GM12878 (cell line): ENCODE measurements at regions not wholly inside any gene's neighbourhood (a gene's known extent, or its start where the extent isn't known, plus 50 kb on each side); places are given as distances from the start of the nearest gene placed in this dataset.

Experiments
- ATAC-seq: fragments of 200-7000 bp; cut with Tn5 transposase; 3 replicates; pipeline ENCODE4 v1.9.1; 2020; ENCODE audit warnings: mild to moderate bottlenecking, moderate library complexity
- BruUV-seq: library from RNA; stranded (reverse); fragments of 400-500 nt; replicated peaks from 2 replicates; lab custom pipeline; 2021; lab: Mats Ljungman, UMichigan
- CTCF ChIA-PET: fragments of 300-600 bp; sonication (Branson Sonifier 250); formaldehyde crosslinking; extraction: SDS; loops from one replicate; lab custom pipeline; 2021; ENCODE audit warnings: inconsistent platforms; lab: Yijun Ruan, JAX
- POLR2A ChIA-PET: fragments of 350-600 bp; formaldehyde crosslinking; extraction: SDS; loops from one replicate; lab custom pipeline; 2021; ENCODE audit warnings: inconsistent platforms; lab: Charles Lee
- RAD21 ChIA-PET: fragments of 300-600 bp; sonication (Branson Sonifier 250); formaldehyde crosslinking; loops from one replicate; lab custom pipeline; 2023; ENCODE audit warnings: antibody characterized with exemption; ENCODE audit not compliant: unreplicated experiment; lab: Charles Lee
- SMC1A ChIA-PET: fragments of 300-600 bp; sonication (Branson Sonifier 250); formaldehyde crosslinking; loops from one replicate; lab custom pipeline; 2023; ENCODE audit not compliant: unreplicated experiment, uncharacterized antibody; lab: Charles Lee
- DNase-seq: peaks from one replicate; pipeline ENCODE4 v3.0.0-alpha.2; 2011; ENCODE audit warnings: low read depth, low spot score
- FAIRE-seq: peaks from 3 replicates; lab custom pipeline; 2011; peaks lifted over from hg19 to GRCh38; lab: Jason Lieb, UNC
- H2AFZ ChIP-seq: 2 replicates; pipeline ENCODE4 v1.6.0; 2011; ENCODE audit warnings: low read depth, low read length, control low read depth; ENCODE audit not compliant: control insufficient read depth
- H3K27ac ChIP-seq: 2 replicates; pipeline ENCODE4 v1.5.1; 2011; ENCODE audit warnings: control low read depth; ENCODE audit not compliant: control insufficient read depth, insufficient read depth
- H3K27me3 ChIP-seq, 2 experiments: replicated peaks in 1 of 2; 2 replicates each; pipeline versions ENCODE4 v1.6.0 to v1.6.1; 2011; ENCODE audit warnings: low read length in 1 of 2; ENCODE audit not compliant: control insufficient read depth in 2 of 2, insufficient read depth in 2 of 2
- H3K36me3 ChIP-seq, 2 experiments: 2 replicates each; pipeline ENCODE4 v1.5.1; 2011; ENCODE audit warnings: low read length in 1 of 2; ENCODE audit not compliant: control insufficient read depth in 2 of 2, insufficient read depth in 2 of 2
- H3K4me1 ChIP-seq: 2 replicates; pipeline ENCODE4 v1.6.1; 2011; ENCODE audit warnings: mild to moderate bottlenecking, low read length, moderate library complexity, mixed read lengths; ENCODE audit not compliant: control insufficient read depth, insufficient read depth
- H3K4me2 ChIP-seq: 2 replicates; pipeline ENCODE4 v1.6.0; 2011; ENCODE audit warnings: control low read depth; ENCODE audit not compliant: control insufficient read depth, insufficient read depth
- H3K4me3 ChIP-seq: fragments of 200-600 bp; sonication (generic); 2 replicates; pipeline ENCODE4 v1.5.1; 2016
- H3K79me2 ChIP-seq: 2 replicates; pipeline ENCODE4 v1.6.0; 2011; ENCODE audit warnings: low read length; ENCODE audit not compliant: control insufficient read depth, insufficient read depth
- H3K9ac ChIP-seq: 2 replicates; pipeline ENCODE4 v1.8.0; 2011; ENCODE audit warnings: low read length, control low read depth, mixed read lengths; ENCODE audit not compliant: control insufficient read depth, insufficient read depth
- H3K9me3 ChIP-seq: replicated peaks from 3 replicates; pipeline ENCODE4 v1.5.1; 2011; ENCODE audit warnings: mild to moderate bottlenecking, low read length; ENCODE audit not compliant: control insufficient read depth, insufficient read depth
- H4K20me1 ChIP-seq: 2 replicates; pipeline ENCODE4 v1.6.0; 2011; ENCODE audit not compliant: control insufficient read depth, insufficient read depth
- CBX3 ChIP-seq: fragments of 200-600 bp; sonication (generic); IDR thresholded peaks from 2 replicates; pipeline ENCODE4 v1.6.1; 2016; ENCODE audit warnings: low read depth, borderline replicate concordance
- CHD2 ChIP-seq: IDR thresholded peaks from 2 replicates; pipeline ENCODE4 v1.6.1; 2011; ENCODE audit warnings: low read depth, low read length, improper control_type of control experiment, borderline replicate concordance
- MTA3 ChIP-seq: IDR thresholded peaks from 2 replicates; pipeline ENCODE4 v1.6.1; 2012; ENCODE audit warnings: low read length, inconsistent platforms, borderline replicate concordance
- MXI1 ChIP-seq: fragments of 150-350 bp; IDR thresholded peaks from 2 replicates; pipeline ENCODE4 v1.6.1; 2011; ENCODE audit warnings: low read depth, mild to moderate bottlenecking, inconsistent platforms, low read length, improper control_type of control experiment
- NRF1 ChIP-seq: conservative IDR thresholded peaks from 2 replicates; pipeline ENCODE4 v1.6.1; 2011; ENCODE audit warnings: mild to moderate bottlenecking, low read depth, low read length, improper control_type of control experiment
- POLR2AphosphoS2 ChIP-seq: IDR thresholded peaks from 2 replicates; pipeline ENCODE4 v1.6.1; 2011; ENCODE audit warnings: low read depth, mild to moderate bottlenecking, low read length, improper control_type of control experiment, moderate library complexity
- RCOR1 ChIP-seq: conservative IDR thresholded peaks from 2 replicates; pipeline ENCODE4 v1.6.1; 2012; ENCODE audit warnings: low read depth, low read length, improper control_type of control experiment
- SPI1 ChIP-seq: IDR thresholded peaks from 2 replicates; pipeline ENCODE4 v1.6.1; 2011; ENCODE audit warnings: low read depth, mild to moderate bottlenecking, low read length, moderate library complexity, borderline replicate concordance; ENCODE audit not compliant: insufficient read depth
- ZNF274 ChIP-seq: IDR thresholded peaks from one replicate; pipeline ENCODE4 v1.8.0; 2011; ENCODE audit not compliant: insufficient read length, insufficient read depth
- WGBS: methylation state at CpG from one replicate; pipeline ENCODE4 v1.1.6; 2016; ENCODE audit warnings: low lambda C conversion rate; ENCODE audit not compliant: insufficient replicate concordance, insufficient coverage; ENCODE audit errors: missing lambda C conversion rate; 5-methylcytosine and 5-hydroxymethylcytosine counted together
- in situ Hi-C: fragments of 300-500 bp; cut with MboI; formaldehyde crosslinking; loops from 9 replicates; pipeline ENCODE4 v1.14.3; 2018; ENCODE audit warnings: mixed read lengths
- intact Hi-C: fragments of 100-400 bp; cut with micrococcal nuclease; formaldehyde crosslinking; loops from one replicate; pipeline ENCODE4 v1.14.2; 2022; ENCODE audit not compliant: unreplicated experiment
- TF ChIP-seq, protein P1 (sequence below): fragments of 450-650 bp; IDR thresholded peaks from 2 replicates; pipeline ENCODE4 v1.6.1; 2017; ENCODE audit warnings: mild to moderate bottlenecking, low read depth, inconsistent platforms; ENCODE audit not compliant: poor library complexity, severe bottlenecking
- TF ChIP-seq, protein P2 (sequence below): IDR thresholded peaks from 2 replicates; pipeline ENCODE4 v1.6.1; 2011; ENCODE audit warnings: mild to moderate bottlenecking, low read depth, low read length, moderate library complexity; ENCODE audit not compliant: insufficient replicate concordance
- TF ChIP-seq, protein P3 (sequence below): fragments of 450-650 bp; IDR thresholded peaks from 2 replicates; pipeline ENCODE4 v1.6.1; 2014; ENCODE audit warnings: mild to moderate bottlenecking
- TF ChIP-seq, protein P4 (sequence below): fragments of 450-650 bp; IDR thresholded peaks from 2 replicates; pipeline ENCODE4 v1.6.1; 2018; ENCODE audit warnings: mild to moderate bottlenecking, low read depth, moderate library complexity; ENCODE audit not compliant: partially characterized antibody

DNA sequence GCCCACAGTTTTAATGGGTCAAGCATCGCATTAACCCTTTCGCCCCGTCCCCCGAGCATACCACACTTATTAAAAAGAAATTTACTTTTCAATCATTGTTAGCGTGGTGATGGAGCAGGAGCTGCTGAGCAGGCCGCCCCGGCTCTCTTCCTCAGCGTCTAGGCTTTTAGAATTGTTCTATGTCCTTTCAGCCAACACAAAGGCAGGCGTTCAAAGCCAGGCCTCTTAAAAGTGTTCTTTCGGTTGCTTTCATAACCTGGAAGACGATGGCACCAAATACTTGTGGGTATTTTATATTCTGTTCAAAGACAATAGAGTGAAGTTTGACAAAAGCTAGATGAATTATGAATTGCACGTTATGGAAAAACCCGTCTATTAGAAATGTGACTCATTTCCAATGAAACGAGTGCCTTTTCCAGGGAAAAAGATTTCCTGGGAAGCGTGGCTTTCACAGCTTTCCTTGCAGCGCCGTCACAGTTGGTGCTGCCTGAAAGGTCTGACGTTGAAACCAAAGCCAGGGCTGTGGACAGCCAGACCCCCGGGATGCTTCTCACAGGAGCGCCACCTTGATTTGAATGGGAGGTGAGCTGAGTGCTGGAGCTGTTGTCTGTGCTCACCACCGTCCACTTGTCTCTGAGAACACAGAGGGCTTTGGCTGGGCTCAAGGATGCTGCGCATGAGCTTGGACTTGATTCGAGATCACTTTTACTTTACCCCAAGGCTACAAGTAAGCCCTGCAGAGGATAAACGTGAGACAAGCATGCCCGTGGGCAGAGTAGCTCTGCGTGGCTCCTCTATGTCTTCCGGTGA, 78.8 kb downstream of the SOX1 start:
- CTCF ChIA-PET: no interaction called here
- Histone ChIP-seq H3K36me3 (no peaks in the 10 kb centered on the region), H3K9ac (no peak overlapping the region), H3K79me2 (no peaks in the 10 kb centered on the region), H3K4me3 (no peak overlapping the region), H3K27ac (no peak overlapping the region), H3K27me3 (no peaks in the 10 kb centered on the region), H4K20me1 (no peaks in the 10 kb centered on the region), H3K4me2 (no peak overlapping the region), H3K9me3 (no peaks in the 10 kb centered on the region), H3K4me1 (no peaks in the 10 kb centered on the region), H2AFZ (no peak overlapping the region)
- DNase-seq: no peak
- intact Hi-C loops (no loop called here), in situ Hi-C loops (no loop called here)
- POLR2A ChIA-PET: no interaction called here
- 58% methylated on average over 27 of the region's 27 CpGs for WGBS
- SMC1A ChIA-PET: no interaction called here
- no TSS peak for BruUV-seq
- no peak for FAIRE-seq
- RAD21 ChIA-PET: no interaction called here
- no peak for ATAC-seq
- TF ChIP-seq CHD2: no peak
- TF ChIP-seq MTA3: no peak
- no peak for TF ChIP-seq RCOR1
- TF ChIP-seq MXI1: no peak
- no peak for TF ChIP-seq SPI1
- TF ChIP-seq POLR2AphosphoS2: no peak
- TF ChIP-seq, protein P1, sequence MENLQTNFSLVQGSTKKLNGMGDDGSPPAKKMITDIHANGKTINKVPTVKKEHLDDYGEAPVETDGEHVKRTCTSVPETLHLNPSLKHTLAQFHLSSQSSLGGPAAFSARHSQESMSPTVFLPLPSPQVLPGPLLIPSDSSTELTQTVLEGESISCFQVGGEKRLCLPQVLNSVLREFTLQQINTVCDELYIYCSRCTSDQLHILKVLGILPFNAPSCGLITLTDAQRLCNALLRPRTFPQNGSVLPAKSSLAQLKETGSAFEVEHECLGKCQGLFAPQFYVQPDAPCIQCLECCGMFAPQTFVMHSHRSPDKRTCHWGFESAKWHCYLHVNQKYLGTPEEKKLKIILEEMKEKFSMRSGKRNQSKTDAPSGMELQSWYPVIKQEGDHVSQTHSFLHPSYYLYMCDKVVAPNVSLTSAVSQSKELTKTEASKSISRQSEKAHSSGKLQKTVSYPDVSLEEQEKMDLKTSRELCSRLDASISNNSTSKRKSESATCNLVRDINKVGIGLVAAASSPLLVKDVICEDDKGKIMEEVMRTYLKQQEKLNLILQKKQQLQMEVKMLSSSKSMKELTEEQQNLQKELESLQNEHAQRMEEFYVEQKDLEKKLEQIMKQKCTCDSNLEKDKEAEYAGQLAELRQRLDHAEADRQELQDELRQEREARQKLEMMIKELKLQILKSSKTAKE: no peak
- no peak for TF ChIP-seq CBX3
- TF ChIP-seq, protein P2, sequence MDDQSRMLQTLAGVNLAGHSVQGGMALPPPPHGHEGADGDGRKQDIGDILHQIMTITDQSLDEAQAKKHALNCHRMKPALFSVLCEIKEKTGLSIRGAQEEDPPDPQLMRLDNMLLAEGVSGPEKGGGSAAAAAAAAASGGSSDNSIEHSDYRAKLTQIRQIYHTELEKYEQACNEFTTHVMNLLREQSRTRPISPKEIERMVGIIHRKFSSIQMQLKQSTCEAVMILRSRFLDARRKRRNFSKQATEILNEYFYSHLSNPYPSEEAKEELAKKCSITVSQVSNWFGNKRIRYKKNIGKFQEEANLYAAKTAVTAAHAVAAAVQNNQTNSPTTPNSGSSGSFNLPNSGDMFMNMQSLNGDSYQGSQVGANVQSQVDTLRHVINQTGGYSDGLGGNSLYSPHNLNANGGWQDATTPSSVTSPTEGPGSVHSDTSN: no peak
- no peak for TF ChIP-seq NRF1
- TF ChIP-seq, protein P3, sequence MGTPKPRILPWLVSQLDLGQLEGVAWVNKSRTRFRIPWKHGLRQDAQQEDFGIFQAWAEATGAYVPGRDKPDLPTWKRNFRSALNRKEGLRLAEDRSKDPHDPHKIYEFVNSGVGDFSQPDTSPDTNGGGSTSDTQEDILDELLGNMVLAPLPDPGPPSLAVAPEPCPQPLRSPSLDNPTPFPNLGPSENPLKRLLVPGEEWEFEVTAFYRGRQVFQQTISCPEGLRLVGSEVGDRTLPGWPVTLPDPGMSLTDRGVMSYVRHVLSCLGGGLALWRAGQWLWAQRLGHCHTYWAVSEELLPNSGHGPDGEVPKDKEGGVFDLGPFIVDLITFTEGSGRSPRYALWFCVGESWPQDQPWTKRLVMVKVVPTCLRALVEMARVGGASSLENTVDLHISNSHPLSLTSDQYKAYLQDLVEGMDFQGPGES: no peak
- TF ChIP-seq, protein P4, sequence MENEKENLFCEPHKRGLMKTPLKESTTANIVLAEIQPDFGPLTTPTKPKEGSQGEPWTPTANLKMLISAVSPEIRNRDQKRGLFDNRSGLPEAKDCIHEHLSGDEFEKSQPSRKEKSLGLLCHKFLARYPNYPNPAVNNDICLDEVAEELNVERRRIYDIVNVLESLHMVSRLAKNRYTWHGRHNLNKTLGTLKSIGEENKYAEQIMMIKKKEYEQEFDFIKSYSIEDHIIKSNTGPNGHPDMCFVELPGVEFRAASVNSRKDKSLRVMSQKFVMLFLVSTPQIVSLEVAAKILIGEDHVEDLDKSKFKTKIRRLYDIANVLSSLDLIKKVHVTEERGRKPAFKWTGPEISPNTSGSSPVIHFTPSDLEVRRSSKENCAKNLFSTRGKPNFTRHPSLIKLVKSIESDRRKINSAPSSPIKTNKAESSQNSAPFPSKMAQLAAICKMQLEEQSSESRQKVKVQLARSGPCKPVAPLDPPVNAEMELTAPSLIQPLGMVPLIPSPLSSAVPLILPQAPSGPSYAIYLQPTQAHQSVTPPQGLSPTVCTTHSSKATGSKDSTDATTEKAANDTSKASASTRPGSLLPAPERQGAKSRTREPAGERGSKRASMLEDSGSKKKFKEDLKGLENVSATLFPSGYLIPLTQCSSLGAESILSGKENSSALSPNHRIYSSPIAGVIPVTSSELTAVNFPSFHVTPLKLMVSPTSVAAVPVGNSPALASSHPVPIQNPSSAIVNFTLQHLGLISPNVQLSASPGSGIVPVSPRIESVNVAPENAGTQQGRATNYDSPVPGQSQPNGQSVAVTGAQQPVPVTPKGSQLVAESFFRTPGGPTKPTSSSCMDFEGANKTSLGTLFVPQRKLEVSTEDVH: no peak
- no peak for TF ChIP-seq ZNF274
